Naive thymus-derived CD4-positive, alpha-beta T cell (primary cell): ENCODE measurements at regions not wholly inside any gene's neighbourhood (a gene's known extent, or its start where the extent isn't known, plus 50 kb on each side); places are given as distances from the start of the nearest gene placed in this dataset.
"Not testable (repeated sequence)": the region's sequence is repeated elsewhere in the genome, so short reads cannot be mapped to it uniquely, and the experiment has no call there.

Experiments used
- ATAC-seq: fragments of 150-1000 bp; cut with Tn5 transposase; 2 replicates; pipeline ENCODE4 v1.10.0; 2021; ENCODE audit warnings: mild to moderate bottlenecking, moderate library complexity
- CTCF ChIA-PET: fragments of 350-600 bp; sonication (Branson Sonifier 250); formaldehyde crosslinking; loops from one replicate; lab custom pipeline; 2021; ENCODE audit warnings: antibody characterized with exemption; lab: Charles Lee
- POLR2A ChIA-PET: fragments of 350-600 bp; sonication (Branson Sonifier 250); formaldehyde crosslinking; loops from one replicate; lab custom pipeline; 2021; ENCODE audit warnings: antibody characterized with exemption, inconsistent platforms; lab: Charles Lee
- DNase-seq, 9 donors: peaks; one replicate each; pipeline versions ENCODE4 v3.0.0 to v3.0.0-alpha.2; 2020 to 2022; ENCODE audit warnings: mixed read lengths in 1 of 9
- H3K27ac ChIP-seq: one replicate; pipeline ENCODE4 v1.7.0; 2013; ENCODE audit warnings: mild to moderate bottlenecking, low read depth, low read length, moderate library complexity
- H3K27me3 ChIP-seq, 2 donors: one replicate each; pipeline ENCODE4 v1.7.0; 2013; ENCODE audit warnings: low read length in 2 of 2, mild to moderate bottlenecking in 2 of 2, moderate library complexity in 2 of 2; ENCODE audit not compliant: control insufficient read depth in 2 of 2, insufficient read depth in 2 of 2
- H3K36me3 ChIP-seq, 3 experiments: 1 replicate in 2 of 3; 2 replicates in 1 of 3; pipeline ENCODE4 v1.7.0; 2013; ENCODE audit warnings: low read length in 3 of 3, mild to moderate bottlenecking in 3 of 3, moderate library complexity in 1 of 3; ENCODE audit not compliant: insufficient read depth in 3 of 3, control insufficient read depth in 2 of 3
- H3K4me1 ChIP-seq, 2 donors: one replicate each; pipeline ENCODE4 v1.7.0; 2013; ENCODE audit warnings: low read length in 2 of 2, mild to moderate bottlenecking in 2 of 2, moderate library complexity in 1 of 2; ENCODE audit not compliant: control insufficient read depth in 2 of 2, insufficient read depth in 2 of 2
- H3K4me3 ChIP-seq: 2 replicates; pipeline ENCODE4 v1.7.0; 2013; ENCODE audit warnings: mild to moderate bottlenecking, low read length
- H3K9me3 ChIP-seq, 3 experiments: 1 replicate in 2 of 3; 2 replicates in 1 of 3; pipeline ENCODE4 v1.7.0; 2013; ENCODE audit warnings: low read length in 3 of 3; ENCODE audit not compliant: control insufficient read depth in 2 of 3
- H3K27ac Mint-ChIP-seq, 9 donors: one replicate each; pipeline ENCODE4 v1.8.0; 2020 to 2022; ENCODE audit warnings: mixed read lengths in 9 of 9, mild to moderate bottlenecking in 8 of 9, moderate library complexity in 5 of 9, inconsistent platforms in 2 of 9
- H3K27me3 Mint-ChIP-seq, 5 donors: one replicate each; pipeline ENCODE4 v1.8.0; 2021 to 2022; ENCODE audit warnings: mixed read lengths in 5 of 5, mild to moderate bottlenecking in 1 of 5
- H3K36me3 Mint-ChIP-seq, 5 donors: one replicate each; pipeline ENCODE4 v1.8.0; 2020 to 2022; ENCODE audit warnings: mixed read lengths in 5 of 5, mild to moderate bottlenecking in 3 of 5, inconsistent platforms in 1 of 5
- H3K4me1 Mint-ChIP-seq, 7 donors: one replicate each; pipeline ENCODE4 v1.8.0; 2020 to 2022; ENCODE audit warnings: mixed read lengths in 7 of 7, mild to moderate bottlenecking in 3 of 7, inconsistent platforms in 1 of 7
- H3K4me3 Mint-ChIP-seq, 10 donors: one replicate each; pipeline ENCODE4 v1.8.0; 2020 to 2022; ENCODE audit warnings: mild to moderate bottlenecking in 10 of 10, mixed read lengths in 10 of 10, moderate library complexity in 6 of 10, inconsistent platforms in 2 of 10
- H3K9me3 Mint-ChIP-seq, 11 donors: one replicate each; pipeline ENCODE4 v1.8.0; 2020 to 2022; ENCODE audit warnings: mixed read lengths in 11 of 11, mild to moderate bottlenecking in 4 of 11, inconsistent platforms in 1 of 11, moderate library complexity in 1 of 11
- intact Hi-C, 2 donors: fragments of 100-400 bp; cut with micrococcal nuclease; formaldehyde crosslinking; loops; one replicate each; pipeline ENCODE4 v1.15.1; 2023

- H3K36me3 Mint-ChIP-seq, result no peaks in the 10 kb centered on the region
- H3K4me3 ChIP-seq, result no peak overlapping the region
- ChIA-PET POLR2A (no interaction called here), CTCF (no interaction called here)
- H3K4me1 Mint-ChIP-seq, result no peaks in the 10 kb centered on the region
- no peak overlapping the region for H3K4me3 Mint-ChIP-seq
- no peaks in the 10 kb centered on the region for H3K27me3 ChIP-seq
- DNase-seq (no peak), ATAC-seq (no peak)
- H3K27ac ChIP-seq, result no peak overlapping the region
- no peaks in the 10 kb centered on the region for H3K36me3 ChIP-seq
- H3K27me3 Mint-ChIP-seq, result no peaks in the 10 kb centered on the region
- intact Hi-C loops, result no loop called here
- no peaks in the 10 kb centered on the region for H3K9me3 ChIP-seq
- H3K9me3 Mint-ChIP-seq, result peaks cover 0 to 19% (median 6%) of the 10 kb centered on the region in 11 donors
- no peak overlapping the region for H3K27ac Mint-ChIP-seq
- no peaks in the 10 kb centered on the region for H3K4me1 ChIP-seq
Measured at GRCh38 chr12:58750484-58750883, 169.8 kb downstream of the LRIG3 start.

GRCh38 chr12:58757422-58757821, 162.9 kb downstream of the LRIG3 start:
- Mint-ChIP-seq H3K27me3 (no peaks in the 10 kb centered on the region), H3K27ac (no peak overlapping the region), H3K9me3 (peaks cover 0 to 23% (median 5%) of the 10 kb centered on the region in 11 donors), H3K4me3 (no peak overlapping the region), H3K4me1 (no peaks in the 10 kb centered on the region), H3K36me3 (no peaks in the 10 kb centered on the region)
- no peak overlapping the region for H3K27ac ChIP-seq
- H3K4me1 ChIP-seq, result no peaks in the 10 kb centered on the region
- no peak for ATAC-seq
- intact Hi-C loops, result no loop called here
- no peak overlapping the region for H3K4me3 ChIP-seq
- ChIA-PET CTCF (no interaction called here), POLR2A (no interaction called here)
- no peaks in the 10 kb centered on the region for H3K9me3 ChIP-seq
- DNase-seq, result no peak
- H3K36me3 ChIP-seq, result no peaks in the 10 kb centered on the region
- no peaks in the 10 kb centered on the region for H3K27me3 ChIP-seq

GRCh38 chr12:58759745-58760144, 160.6 kb downstream of the LRIG3 start:
- H3K4me3 ChIP-seq, H3K27ac ChIP-seq, H3K9me3 ChIP-seq, H3K27me3 Mint-ChIP-seq, H3K4me1 Mint-ChIP-seq, H3K27ac Mint-ChIP-seq, intact Hi-C loops, H3K4me3 Mint-ChIP-seq, ATAC-seq, H3K36me3 ChIP-seq, CTCF ChIA-PET, H3K4me1 ChIP-seq, H3K36me3 Mint-ChIP-seq, DNase-seq, H3K27me3 ChIP-seq, POLR2A ChIA-PET: not testable (repeated sequence)
- H3K9me3 Mint-ChIP-seq, result peaks cover 0 to 18% (median 5%) of the 10 kb centered on the region in 11 donors

GRCh38 chr12:58761308-58761707, 159.0 kb downstream of the LRIG3 start:
- no peak overlapping the region for H3K27ac Mint-ChIP-seq
- H3K4me1 Mint-ChIP-seq, result no peaks in the 10 kb centered on the region
- Histone ChIP-seq H3K27me3 (no peaks in the 10 kb centered on the region), H3K4me1 (no peaks in the 10 kb centered on the region), H3K4me3 (no peak overlapping the region), H3K9me3 (no peaks in the 10 kb centered on the region), H3K36me3 (no peaks in the 10 kb centered on the region), H3K27ac (no peak overlapping the region)
- peaks cover 0 to 29% (median 2%) of the 10 kb centered on the region in 11 donors for H3K9me3 Mint-ChIP-seq
- CTCF ChIA-PET, result no interaction called here
- ATAC-seq, result no peak
- POLR2A ChIA-PET, result no interaction called here
- no peaks in the 10 kb centered on the region for H3K27me3 Mint-ChIP-seq
- H3K36me3 Mint-ChIP-seq, result no peaks in the 10 kb centered on the region
- H3K4me3 Mint-ChIP-seq, result no peak overlapping the region
- intact Hi-C loops, result no loop called here
- DNase-seq, result no peak

- Mint-ChIP-seq H3K4me1 (no peaks in the 10 kb centered on the region), H3K4me3 (no peak overlapping the region), H3K36me3 (peaks cover 0 to 4% (median 0%) of the 10 kb centered on the region in 5 donors), H3K9me3 (peaks cover 0 to 31% (median 9%) of the 10 kb centered on the region in 11 donors), H3K27me3 (no peaks in the 10 kb centered on the region), H3K27ac (no peak overlapping the region)
- ChIA-PET POLR2A (no interaction called here), CTCF (no interaction called here)
- H3K4me1 ChIP-seq, result no peaks in the 10 kb centered on the region
- no peaks in the 10 kb centered on the region for H3K36me3 ChIP-seq
- ATAC-seq (no peak), DNase-seq (no peak)
- H3K27ac ChIP-seq, result no peak overlapping the region
- no peak overlapping the region for H3K4me3 ChIP-seq
- intact Hi-C loops, result no loop called here
- H3K27me3 ChIP-seq, result no peaks in the 10 kb centered on the region
- H3K9me3 ChIP-seq, result no peaks in the 10 kb centered on the region
Measured at GRCh38 chr12:58764100-58764953, 156.0 kb downstream of the LRIG3 start.

- Mint-ChIP-seq H3K27ac (no peak overlapping the region), H3K4me3 (no peak overlapping the region), H3K36me3 (peaks cover 0 to 4% (median 0%) of the 10 kb centered on the region in 5 donors), H3K27me3 (no peaks in the 10 kb centered on the region), H3K9me3 (peaks cover 0 to 36% (median 9%) of the 10 kb centered on the region in 11 donors), H3K4me1 (no peaks in the 10 kb centered on the region)
- Histone ChIP-seq H3K9me3 (no peaks in the 10 kb centered on the region), H3K4me3 (no peak overlapping the region), H3K27me3 (no peaks in the 10 kb centered on the region), H3K36me3 (no peaks in the 10 kb centered on the region), H3K27ac (no peak overlapping the region), H3K4me1 (no peaks in the 10 kb centered on the region)
- no peak for ATAC-seq
- DNase-seq, result no peak
- POLR2A ChIA-PET, result no interaction called here
- CTCF ChIA-PET, result no interaction called here
- intact Hi-C loops, result no loop called here
Measured at GRCh38 chr12:58765076-58765475, 155.2 kb downstream of the LRIG3 start.
